DND-41 (cell line): ENCODE measurements at regions not wholly inside any gene's neighbourhood (a gene's known extent, or its start where the extent isn't known, plus 50 kb on each side); places are given as distances from the start of the nearest gene placed in this dataset.

ENCODE experiments used
- ATAC-seq: fragments of 200-7000 bp; cut with Tn5 transposase; 3 replicates; pipeline ENCODE4 v1.9.1; 2021; ENCODE audit warnings: low read depth; ENCODE audit not compliant: insufficient read depth
- DNase-seq: peaks from one replicate; pipeline ENCODE4 v3.0.0-alpha.2; 2020
- H2AFZ ChIP-seq: 2 replicates; pipeline ENCODE4 v1.6.0; 2012; ENCODE audit warnings: low read depth, low read length
- H3K27ac ChIP-seq: 2 replicates; pipeline ENCODE4 v1.5.1; 2012; ENCODE audit warnings: low read length, inconsistent platforms
- H3K27me3 ChIP-seq: fragments of 200-600 bp; sonication (generic); 2 replicates; pipeline ENCODE4 v1.6.0; 2012; ENCODE audit warnings: low read length, mild to moderate bottlenecking, inconsistent platforms; ENCODE audit not compliant: insufficient read depth, poor library complexity
- H3K36me3 ChIP-seq: 2 replicates; pipeline ENCODE4 v1.5.1; 2012; ENCODE audit warnings: low read length, inconsistent platforms; ENCODE audit not compliant: insufficient read depth
- H3K4me1 ChIP-seq: 2 replicates; pipeline ENCODE4 v1.5.1; 2012; ENCODE audit warnings: mild to moderate bottlenecking, low read length; ENCODE audit not compliant: insufficient read depth
- H3K4me2 ChIP-seq: 2 replicates; pipeline ENCODE4 v1.6.0; 2012; ENCODE audit warnings: mild to moderate bottlenecking, moderate library complexity, low read length, inconsistent platforms; ENCODE audit not compliant: insufficient read depth
- H3K4me3 ChIP-seq, 2 experiments: fragments of 200-600 bp in 1 of 2; shearing (Covaris generic) in 1 of 2; 2 replicates each; pipeline ENCODE4 v1.5.1; 2012 to 2016; ENCODE audit warnings: inconsistent platforms in 2 of 2, low read length in 2 of 2, mild to moderate bottlenecking in 2 of 2, low read depth in 1 of 2, moderate library complexity in 1 of 2
- H3K79me2 ChIP-seq: 2 replicates; pipeline ENCODE4 v1.6.0; 2012; ENCODE audit warnings: low read length, inconsistent platforms; ENCODE audit not compliant: insufficient read depth
- H3K9ac ChIP-seq: 2 replicates; pipeline ENCODE4 v1.6.0; 2012; ENCODE audit warnings: low read depth, mild to moderate bottlenecking, inconsistent platforms, low read length, moderate library complexity
- H3K9me3 ChIP-seq: 2 replicates; pipeline ENCODE4 v1.5.1; 2012; ENCODE audit warnings: low read length, moderate library complexity, mild to moderate bottlenecking, inconsistent platforms; ENCODE audit not compliant: insufficient read depth, severe bottlenecking
- H4K20me1 ChIP-seq: 2 replicates; pipeline ENCODE4 v1.6.0; 2012; ENCODE audit warnings: low read length; ENCODE audit not compliant: insufficient read depth
- EZH2 ChIP-seq: IDR thresholded peaks from 3 replicates; pipeline ENCODE4 v1.6.1; 2012; ENCODE audit warnings: borderline replicate concordance, low read depth, mild to moderate bottlenecking, moderate library complexity, low read length, inconsistent platforms; ENCODE audit not compliant: severe bottlenecking
- TF ChIP-seq, protein P1 (sequence below): IDR thresholded peaks from 2 replicates; pipeline ENCODE4 v1.5.1; 2012; ENCODE audit warnings: borderline replicate concordance, low read length, moderate library complexity, mild to moderate bottlenecking; ENCODE audit not compliant: poor library complexity, severe bottlenecking; ENCODE audit errors: extremely low read depth

DNA sequence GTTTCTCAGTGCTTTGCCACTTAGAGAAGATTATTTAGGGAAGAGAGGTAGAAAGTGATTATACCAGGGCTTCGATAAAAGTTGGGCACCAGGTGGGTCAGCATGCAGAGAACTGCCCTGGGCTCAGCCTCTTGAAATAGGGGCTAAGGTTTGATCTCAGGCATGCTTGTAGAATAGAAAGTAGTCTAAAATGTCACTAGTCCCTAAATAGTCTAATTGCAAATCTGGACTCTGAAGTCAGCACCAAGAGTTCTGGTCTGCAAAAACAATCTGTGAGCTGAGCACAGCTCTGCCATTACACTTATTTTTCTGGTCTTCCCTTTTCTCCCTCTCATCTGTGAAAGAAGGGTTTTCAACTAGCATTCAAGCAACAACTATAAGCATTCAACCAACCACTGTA lies 248.0 kb downstream of the SMARCA2 start:
- Histone ChIP-seq H3K9me3 (no peaks in the 10 kb centered on the region), H3K4me1 (no peaks in the 10 kb centered on the region), H3K4me3 (no peak overlapping the region), H3K79me2 (no peaks in the 10 kb centered on the region), H4K20me1 (no peaks in the 10 kb centered on the region), H3K4me2 (no peak overlapping the region), H3K9ac (no peak overlapping the region), H3K27ac (no peak overlapping the region), H3K36me3 (no peaks in the 10 kb centered on the region), H2AFZ (no peak overlapping the region), H3K27me3 (no peaks in the 10 kb centered on the region)
- TF ChIP-seq, protein P1, sequence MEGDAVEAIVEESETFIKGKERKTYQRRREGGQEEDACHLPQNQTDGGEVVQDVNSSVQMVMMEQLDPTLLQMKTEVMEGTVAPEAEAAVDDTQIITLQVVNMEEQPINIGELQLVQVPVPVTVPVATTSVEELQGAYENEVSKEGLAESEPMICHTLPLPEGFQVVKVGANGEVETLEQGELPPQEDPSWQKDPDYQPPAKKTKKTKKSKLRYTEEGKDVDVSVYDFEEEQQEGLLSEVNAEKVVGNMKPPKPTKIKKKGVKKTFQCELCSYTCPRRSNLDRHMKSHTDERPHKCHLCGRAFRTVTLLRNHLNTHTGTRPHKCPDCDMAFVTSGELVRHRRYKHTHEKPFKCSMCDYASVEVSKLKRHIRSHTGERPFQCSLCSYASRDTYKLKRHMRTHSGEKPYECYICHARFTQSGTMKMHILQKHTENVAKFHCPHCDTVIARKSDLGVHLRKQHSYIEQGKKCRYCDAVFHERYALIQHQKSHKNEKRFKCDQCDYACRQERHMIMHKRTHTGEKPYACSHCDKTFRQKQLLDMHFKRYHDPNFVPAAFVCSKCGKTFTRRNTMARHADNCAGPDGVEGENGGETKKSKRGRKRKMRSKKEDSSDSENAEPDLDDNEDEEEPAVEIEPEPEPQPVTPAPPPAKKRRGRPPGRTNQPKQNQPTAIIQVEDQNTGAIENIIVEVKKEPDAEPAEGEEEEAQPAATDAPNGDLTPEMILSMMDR: no peak
- no peak for TF ChIP-seq EZH2
- DNase-seq: no peak
- ATAC-seq: no peak

DNA sequence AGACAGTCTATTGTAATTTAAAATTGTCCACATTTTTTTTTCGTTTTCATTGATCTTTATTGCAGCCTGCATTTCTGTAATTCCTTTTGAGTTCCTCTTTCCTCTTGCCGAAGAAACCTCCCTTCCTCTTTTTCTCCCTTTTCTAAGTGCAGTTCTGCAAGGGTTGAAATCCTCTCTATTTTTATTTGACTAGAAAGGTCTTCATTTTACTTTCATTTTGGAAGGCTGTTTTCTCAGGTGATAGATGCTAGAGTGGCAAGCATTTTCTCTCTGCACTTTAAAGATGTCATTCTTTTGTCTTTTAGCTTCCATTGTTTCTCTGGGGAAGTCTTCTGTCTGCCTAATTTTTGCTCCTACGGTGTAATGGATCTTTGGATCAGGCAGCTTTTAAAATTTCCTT lies 248.5 kb downstream of the SMARCA2 start:
- no peak overlapping the region for H3K9ac ChIP-seq
- no peaks in the 10 kb centered on the region for H3K79me2 ChIP-seq
- H3K4me2 ChIP-seq: no peak overlapping the region
- no peaks in the 10 kb centered on the region for H3K4me1 ChIP-seq
- no peak for ATAC-seq
- H2AFZ ChIP-seq: no peak overlapping the region
- no peak for DNase-seq
- no peak for TF ChIP-seq EZH2
- TF ChIP-seq, protein P1: no peak
- H3K9me3 ChIP-seq: no peaks in the 10 kb centered on the region
- no peaks in the 10 kb centered on the region for H3K36me3 ChIP-seq
- no peaks in the 10 kb centered on the region for H4K20me1 ChIP-seq
- no peak overlapping the region for H3K4me3 ChIP-seq
- no peak overlapping the region for H3K27ac ChIP-seq
- H3K27me3 ChIP-seq: no peaks in the 10 kb centered on the region

DNA sequence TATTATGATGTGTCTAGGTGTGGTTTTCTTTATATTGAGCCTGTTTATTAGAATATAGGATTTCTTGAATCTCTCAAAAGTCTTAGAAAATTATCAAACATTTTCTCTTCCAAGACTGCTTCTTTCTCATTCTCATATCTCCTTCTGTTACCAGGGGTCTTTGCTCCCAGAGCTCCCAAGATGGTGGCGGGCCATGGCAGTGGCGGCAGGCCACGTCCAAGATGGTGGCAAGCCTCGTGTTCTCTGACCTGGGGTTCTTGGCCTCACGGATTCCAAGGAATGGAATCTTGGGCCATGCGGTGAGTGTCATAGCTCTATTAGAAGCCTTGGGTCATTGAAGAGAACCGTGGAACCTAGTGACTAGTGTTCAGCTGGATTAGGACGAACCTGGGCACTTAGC lies 248.9 kb downstream of the SMARCA2 start:
- Histone ChIP-seq H3K79me2 (no peaks in the 10 kb centered on the region), H3K36me3 (no peaks in the 10 kb centered on the region), H3K27me3 (no peaks in the 10 kb centered on the region), H3K4me1 (no peaks in the 10 kb centered on the region), H3K4me2 (no peak overlapping the region), H3K4me3 (no peak overlapping the region), H2AFZ (no peak overlapping the region), H3K27ac (no peak overlapping the region), H3K9me3 (no peaks in the 10 kb centered on the region), H3K9ac (no peak overlapping the region), H4K20me1 (no peaks in the 10 kb centered on the region)
- no peak for ATAC-seq
- TF ChIP-seq EZH2: no peak
- TF ChIP-seq, protein P1: no peak
- no peak for DNase-seq

GRCh38 chr9:2267181-2267745 lies 252.1 kb downstream of the SMARCA2 start:
- Histone ChIP-seq H3K27me3 (no peaks in the 10 kb centered on the region), H3K9me3 (no peaks in the 10 kb centered on the region), H3K9ac (no peak overlapping the region), H3K4me1 (no peaks in the 10 kb centered on the region), H3K4me2 (no peak overlapping the region), H3K36me3 (no peaks in the 10 kb centered on the region), H3K79me2 (no peaks in the 10 kb centered on the region), H3K27ac (no peak overlapping the region), H3K4me3 (no peak overlapping the region), H4K20me1 (no peaks in the 10 kb centered on the region), H2AFZ (no peak overlapping the region)
- DNase-seq: no peak
- no peak for TF ChIP-seq EZH2
- TF ChIP-seq, protein P1: no peak
- no peak for ATAC-seq
